Transverse colon (tissue), 4 donors: ENCODE measurements at regions not wholly inside any gene's neighbourhood (a gene's known extent, or its start where the extent isn't known, plus 50 kb on each side); places are given as distances from the start of the nearest gene placed in this dataset.

ENCODE experiments used
- DNase-seq: peaks from one replicate; pipeline ENCODE4 v3.0.0-alpha.2; 2019
- H3K27ac ChIP-seq, 4 donors: fragments of 200-600 bp; sonication (generic); 2 replicates each; pipeline ENCODE4 v1.5.1; 2016 to 2018; ENCODE audit warnings: inconsistent platforms in 4 of 4
- H3K27me3 ChIP-seq: fragments of 200-600 bp; sonication (generic); 2 replicates; pipeline ENCODE4 v1.5.1; 2017; ENCODE audit warnings: inconsistent platforms
- H3K36me3 ChIP-seq, 4 donors: fragments of 200-600 bp; sonication (generic); 2 replicates each; pipeline ENCODE4 v1.5.1; 2017 to 2019; ENCODE audit warnings: inconsistent platforms in 4 of 4
- H3K4me1 ChIP-seq, 4 donors: fragments of 200-600 bp; sonication (generic); 2 replicates each; pipeline ENCODE4 v1.5.1; 2017 to 2020; ENCODE audit warnings: inconsistent platforms in 4 of 4
- H3K4me3 ChIP-seq, 4 donors: fragments of 200-600 bp; sonication (generic); 1 replicate in 1 of 4; 2 replicates in 3 of 4; pipeline versions ENCODE4 v1.5.1 to v1.6.1; 2017 to 2019; ENCODE audit warnings: inconsistent platforms in 4 of 4
- H3K9me3 ChIP-seq, 2 donors: fragments of 200-600 bp; sonication (generic); 2 replicates each; pipeline ENCODE4 v1.5.1; 2017 to 2019; ENCODE audit warnings: inconsistent platforms in 2 of 2
- EP300 ChIP-seq: sonication (generic); formaldehyde crosslinking; IDR thresholded peaks from one replicate; pipeline ENCODE4 v1.6.1; 2017; ENCODE audit warnings: antibody characterized with exemption, low read depth
- POLR2A ChIP-seq: fragments of 450-650 bp; IDR thresholded peaks from one replicate; pipeline ENCODE4 v1.6.1; 2016; ENCODE audit warnings: antibody characterized with exemption, mild to moderate bottlenecking, moderate library complexity
- POLR2AphosphoS5 ChIP-seq, 3 donors: sonication (generic); formaldehyde crosslinking; IDR thresholded peaks; one replicate each; pipeline ENCODE4 v1.6.1; 2016; ENCODE audit warnings: antibody characterized with exemption in 3 of 3
- WGBS, 2 donors: methylation state at CpG; one replicate each; pipeline ENCODE4 v1.1.5; 2018; ENCODE audit warnings: low coverage in 1 of 2; 5-methylcytosine and 5-hydroxymethylcytosine counted together
- in situ Hi-C, 4 donors: fragments of 200-750 bp; cut with MboI; loops; one replicate each; pipeline versions ENCODE4 v1.15.0 to v1.15.1; 2017; ENCODE audit warnings: low sequenced_read_pairs in 3 of 4, low pct_ligation_motif_present in 1 of 4, low pct_unique_long_range_greater_than_20kb in 1 of 4
- intact Hi-C: fragments of 100-400 bp; cut with DNase I; formaldehyde crosslinking; loops from one replicate; pipeline ENCODE4 v1.15.1; 2023; ENCODE audit warnings: low total_unique reads
- TF ChIP-seq, protein P1 (sequence below), 5 experiments: fragments of 200-600 bp in 3 of 5; fragments of 450-650 bp in 2 of 5; sonication (generic) in 3 of 5; IDR thresholded peaks; 1 replicate in 2 of 5; 2 replicates in 3 of 5; pipeline ENCODE4 v1.5.1; 2016 to 2017; ENCODE audit warnings: antibody characterized with exemption in 5 of 5, inconsistent platforms in 3 of 5, mild to moderate bottlenecking in 2 of 5, moderate library complexity in 1 of 5

DNA sequence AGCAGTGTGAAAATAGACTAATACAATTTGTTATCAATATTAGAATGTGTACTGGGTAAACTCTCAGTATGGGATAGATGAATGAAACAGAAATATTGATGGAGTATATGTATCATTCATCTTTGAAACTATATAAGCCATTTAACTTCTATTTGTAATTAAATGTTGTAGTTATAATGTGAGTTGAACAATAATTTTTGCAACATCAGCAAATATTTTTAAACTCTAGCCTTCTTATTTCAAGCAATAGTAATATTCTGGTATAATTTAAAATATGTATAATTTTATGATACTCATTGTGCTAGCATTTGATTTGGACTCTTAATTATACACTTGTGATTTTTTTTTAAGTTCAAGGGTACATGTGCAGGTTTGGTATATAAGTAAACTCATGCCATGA, 59.6 kb upstream of the RGMB start:
- no peak for DNase-seq
- Histone ChIP-seq H3K36me3 (no peaks in the 10 kb centered on the region), H3K4me1 (no peaks in the 10 kb centered on the region), H3K27me3 (no peaks in the 10 kb centered on the region), H3K9me3 (no peaks in the 10 kb centered on the region), H3K4me3 (no peak overlapping the region), H3K27ac (no peak overlapping the region)
- intact Hi-C loops (no loop called here), in situ Hi-C loops (no loop called here)
- no peak for TF ChIP-seq POLR2A
- TF ChIP-seq EP300: no peak
- TF ChIP-seq, protein P1, sequence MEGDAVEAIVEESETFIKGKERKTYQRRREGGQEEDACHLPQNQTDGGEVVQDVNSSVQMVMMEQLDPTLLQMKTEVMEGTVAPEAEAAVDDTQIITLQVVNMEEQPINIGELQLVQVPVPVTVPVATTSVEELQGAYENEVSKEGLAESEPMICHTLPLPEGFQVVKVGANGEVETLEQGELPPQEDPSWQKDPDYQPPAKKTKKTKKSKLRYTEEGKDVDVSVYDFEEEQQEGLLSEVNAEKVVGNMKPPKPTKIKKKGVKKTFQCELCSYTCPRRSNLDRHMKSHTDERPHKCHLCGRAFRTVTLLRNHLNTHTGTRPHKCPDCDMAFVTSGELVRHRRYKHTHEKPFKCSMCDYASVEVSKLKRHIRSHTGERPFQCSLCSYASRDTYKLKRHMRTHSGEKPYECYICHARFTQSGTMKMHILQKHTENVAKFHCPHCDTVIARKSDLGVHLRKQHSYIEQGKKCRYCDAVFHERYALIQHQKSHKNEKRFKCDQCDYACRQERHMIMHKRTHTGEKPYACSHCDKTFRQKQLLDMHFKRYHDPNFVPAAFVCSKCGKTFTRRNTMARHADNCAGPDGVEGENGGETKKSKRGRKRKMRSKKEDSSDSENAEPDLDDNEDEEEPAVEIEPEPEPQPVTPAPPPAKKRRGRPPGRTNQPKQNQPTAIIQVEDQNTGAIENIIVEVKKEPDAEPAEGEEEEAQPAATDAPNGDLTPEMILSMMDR (IDR thresholded peaks at IDR 0.05): no peak
- TF ChIP-seq POLR2AphosphoS5 (IDR thresholded peaks at IDR 0.05): no peak

DNA sequence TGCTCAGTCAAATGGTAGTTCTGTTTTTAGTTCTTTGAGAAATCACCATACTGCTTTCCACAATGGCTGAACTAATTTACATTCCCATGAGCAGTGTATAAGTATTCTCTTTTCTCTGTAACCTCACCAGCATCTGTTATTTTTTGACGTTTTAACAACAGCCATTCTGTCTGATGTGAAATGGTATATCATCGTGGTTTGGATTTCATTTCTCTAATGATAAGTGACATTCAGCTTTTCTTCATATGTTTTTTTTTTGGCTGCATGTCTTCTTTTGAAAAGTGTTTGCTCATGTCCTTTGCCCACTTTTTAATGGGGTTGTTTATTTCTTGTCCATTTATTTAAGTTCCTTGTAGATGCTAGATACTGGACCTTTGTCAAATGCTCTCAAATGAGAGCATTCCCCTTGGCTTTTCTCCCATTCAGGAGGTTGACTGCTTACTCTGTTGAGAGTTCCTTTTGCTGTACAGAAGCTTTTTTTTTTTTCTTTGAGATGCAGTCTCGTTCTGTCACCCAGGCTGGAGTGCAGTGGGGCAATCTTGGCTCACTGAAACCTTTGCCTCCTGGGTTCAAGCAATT, 58.7 kb upstream of the RGMB start:
- Histone ChIP-seq H3K4me1 (no peaks in the 10 kb centered on the region), H3K4me3 (no peak overlapping the region), H3K27me3 (no peaks in the 10 kb centered on the region), H3K9me3 (no peaks in the 10 kb centered on the region), H3K27ac (no peak overlapping the region), H3K36me3 (no peaks in the 10 kb centered on the region)
- in situ Hi-C loops (no loop called here), intact Hi-C loops (no loop called here)
- TF ChIP-seq EP300 (no peak), POLR2A (no peak), POLR2AphosphoS5 (IDR thresholded peaks at IDR 0.05) (no peak)
- TF ChIP-seq, protein P1 (IDR thresholded peaks at IDR 0.05): no peak
- WGBS, 2 donors: 50 to 59% methylated on average over 3 of the region's 3 CpGs
- DNase-seq: no peak

DNA sequence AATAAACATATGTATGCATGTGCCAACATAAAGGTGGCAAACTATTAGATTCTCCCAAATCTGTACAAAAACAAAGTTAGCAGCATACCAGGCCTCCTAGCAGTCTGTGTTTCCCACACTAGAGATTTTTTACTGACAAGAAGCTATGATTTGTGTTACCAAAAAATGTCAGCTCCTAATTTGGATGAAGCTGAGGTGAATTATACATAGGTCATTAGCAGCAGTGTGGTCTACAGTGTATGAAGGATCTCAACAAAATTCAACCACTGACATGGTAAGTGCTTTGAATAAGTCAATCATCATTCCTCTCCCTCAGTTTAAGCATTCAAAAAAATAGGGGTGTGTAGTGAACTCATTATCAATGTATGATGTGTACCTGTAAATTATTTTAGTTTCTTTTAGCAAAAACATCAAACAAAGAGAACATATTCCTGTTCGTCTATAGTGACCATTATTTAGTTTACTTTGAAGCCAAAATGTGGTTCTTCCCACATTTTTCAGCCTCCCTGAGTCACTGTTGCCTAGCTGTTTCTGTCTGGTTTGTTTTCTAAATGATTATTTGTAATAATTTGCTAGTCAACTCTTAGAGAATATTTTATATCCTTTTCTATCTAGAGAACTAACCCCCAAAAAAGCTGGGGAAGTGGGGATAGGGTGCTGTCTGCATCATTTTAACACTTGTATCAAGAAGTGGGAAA, 52.1 kb upstream of the RGMB start:
- Histone ChIP-seq H3K36me3 (no peaks in the 10 kb centered on the region), H3K27ac (no peak overlapping the region), H3K4me3 (no peak overlapping the region), H3K9me3 (no peaks in the 10 kb centered on the region), H3K27me3 (no peaks in the 10 kb centered on the region), H3K4me1 (no peaks in the 10 kb centered on the region)
- DNase-seq: no peak
- in situ Hi-C loops: no loop called here
- WGBS, 2 donors: 38 to 64% methylated on average over 1 of the region's 1 CpG
- TF ChIP-seq POLR2AphosphoS5 (IDR thresholded peaks at IDR 0.05) (no peak), EP300 (no peak), POLR2A (no peak)
- TF ChIP-seq, protein P1 (IDR thresholded peaks at IDR 0.05): no peak
- intact Hi-C loops: no loop called here

DNA sequence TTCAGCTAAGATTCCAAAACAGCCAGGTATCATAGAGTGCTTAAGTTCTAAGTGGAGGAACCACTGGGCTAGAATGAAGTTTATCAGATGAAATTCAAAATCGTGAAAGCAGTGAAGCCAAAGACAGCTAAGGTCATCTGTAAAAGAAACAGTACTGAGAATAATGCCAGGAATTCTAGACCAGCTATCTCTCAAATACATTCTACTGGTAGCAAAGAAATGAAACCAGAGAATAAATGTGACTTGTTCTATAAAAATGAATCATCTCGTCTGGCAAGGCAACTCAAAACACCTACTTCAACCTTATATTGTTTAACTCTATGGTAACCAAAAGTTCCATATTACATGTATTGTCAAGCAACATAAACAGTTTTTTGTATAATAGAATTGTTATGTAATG, 51.3 kb upstream of the RGMB start:
- Histone ChIP-seq H3K9me3 (no peaks in the 10 kb centered on the region), H3K27ac (no peak overlapping the region), H3K27me3 (no peaks in the 10 kb centered on the region), H3K36me3 (no peaks in the 10 kb centered on the region), H3K4me1 (no peaks in the 10 kb centered on the region), H3K4me3 (no peak overlapping the region)
- in situ Hi-C loops: no loop called here
- TF ChIP-seq EP300 (no peak), POLR2AphosphoS5 (IDR thresholded peaks at IDR 0.05) (no peak), POLR2A (no peak)
- TF ChIP-seq, protein P1 (IDR thresholded peaks at IDR 0.05): no peak
- no peak for DNase-seq
- intact Hi-C loops: no loop called here
- 47 to 52% methylated on average over 2 of the region's 2 CpGs for WGBS, 2 donors
